Neural cell (in vitro differentiated cells): ENCODE measurements at regions not wholly inside any gene's neighbourhood (a gene's known extent, or its start where the extent isn't known, plus 50 kb on each side); places are given as distances from the start of the nearest gene placed in this dataset.

ENCODE experiments used
- POLR2AphosphoS5 ChIP-seq: IDR thresholded peaks from 2 replicates; pipeline ENCODE4 v1.6.1; 2012
- TAF1 ChIP-seq: IDR thresholded peaks from 2 replicates; pipeline ENCODE4 v1.6.1; 2012; ENCODE audit warnings: low read depth
- TF ChIP-seq, protein P1 (sequence below): fragments of 450-650 bp; IDR thresholded peaks from 2 replicates; pipeline ENCODE4 v1.5.1; 2014; ENCODE audit warnings: antibody characterized with exemption, mild to moderate bottlenecking, moderate library complexity; ENCODE audit not compliant: poor library complexity, severe bottlenecking

DNA sequence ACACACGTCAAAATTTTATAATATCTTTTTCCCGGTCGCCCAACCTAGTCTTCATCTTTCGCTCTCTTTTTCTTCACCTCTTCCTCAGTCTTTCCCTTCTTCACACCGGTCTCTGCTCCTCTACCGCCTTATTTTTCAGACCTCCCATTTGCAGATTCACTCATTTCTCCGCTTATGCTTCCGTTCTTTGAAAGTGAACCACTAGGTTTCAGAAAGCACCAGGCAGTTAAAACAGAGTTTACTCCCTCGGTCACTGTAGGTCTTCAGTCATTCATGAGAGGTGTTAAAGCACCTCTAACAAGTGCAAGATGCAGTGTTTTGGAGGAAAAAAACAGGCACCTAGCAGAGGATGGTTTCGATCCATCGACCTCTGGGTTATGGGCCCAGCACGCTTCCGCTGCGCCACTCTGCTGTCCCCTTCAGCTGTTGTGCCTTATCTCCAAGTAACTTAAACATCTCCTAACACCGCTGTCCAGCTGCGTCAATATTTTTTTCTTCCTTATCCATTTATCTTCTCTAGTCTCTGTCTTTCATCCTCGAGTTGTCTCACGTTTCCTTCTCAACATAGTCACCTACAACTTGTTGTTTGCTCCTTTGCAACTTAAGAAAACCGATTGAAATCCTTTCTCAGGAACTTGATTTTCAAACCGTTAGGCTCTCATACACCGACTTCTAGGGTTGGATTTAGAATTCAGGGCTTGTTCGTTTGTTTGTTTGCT is 119.7 kb upstream of the ZNF184 start:
- TF ChIP-seq, protein P1, sequence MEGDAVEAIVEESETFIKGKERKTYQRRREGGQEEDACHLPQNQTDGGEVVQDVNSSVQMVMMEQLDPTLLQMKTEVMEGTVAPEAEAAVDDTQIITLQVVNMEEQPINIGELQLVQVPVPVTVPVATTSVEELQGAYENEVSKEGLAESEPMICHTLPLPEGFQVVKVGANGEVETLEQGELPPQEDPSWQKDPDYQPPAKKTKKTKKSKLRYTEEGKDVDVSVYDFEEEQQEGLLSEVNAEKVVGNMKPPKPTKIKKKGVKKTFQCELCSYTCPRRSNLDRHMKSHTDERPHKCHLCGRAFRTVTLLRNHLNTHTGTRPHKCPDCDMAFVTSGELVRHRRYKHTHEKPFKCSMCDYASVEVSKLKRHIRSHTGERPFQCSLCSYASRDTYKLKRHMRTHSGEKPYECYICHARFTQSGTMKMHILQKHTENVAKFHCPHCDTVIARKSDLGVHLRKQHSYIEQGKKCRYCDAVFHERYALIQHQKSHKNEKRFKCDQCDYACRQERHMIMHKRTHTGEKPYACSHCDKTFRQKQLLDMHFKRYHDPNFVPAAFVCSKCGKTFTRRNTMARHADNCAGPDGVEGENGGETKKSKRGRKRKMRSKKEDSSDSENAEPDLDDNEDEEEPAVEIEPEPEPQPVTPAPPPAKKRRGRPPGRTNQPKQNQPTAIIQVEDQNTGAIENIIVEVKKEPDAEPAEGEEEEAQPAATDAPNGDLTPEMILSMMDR: no peak
- TF ChIP-seq POLR2AphosphoS5 (no peak), TAF1 (no peak)
